ENCODE measurements at regions not wholly inside any gene's neighbourhood (a gene's known extent, or its start where the extent isn't known, plus 50 kb on each side); places are given as distances from the start of the nearest gene placed in this dataset.

DNA sequence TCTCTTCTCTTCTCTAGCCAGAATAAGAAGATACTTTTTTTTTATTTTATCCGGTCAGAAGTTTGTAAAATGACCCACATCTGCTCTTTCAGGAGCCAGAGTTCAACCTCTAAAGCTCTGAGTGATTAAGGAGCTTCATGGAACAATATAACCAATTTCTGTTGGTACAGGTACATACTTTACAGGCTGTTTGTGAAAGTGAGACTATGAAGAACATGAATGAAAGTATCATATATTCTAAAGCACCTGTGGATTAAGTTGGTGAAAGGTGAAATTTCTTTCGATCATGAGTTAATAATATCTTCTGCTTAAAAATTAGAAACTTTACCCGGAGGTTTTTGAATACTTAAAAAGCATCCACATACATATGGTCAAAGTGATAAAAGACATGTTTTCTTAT lies 65.2 kb downstream of the DMRT2 start:
- Histone ChIP-seq H3K36me3 (replicated peaks; ENCODE audit: insufficient read depth, low read depth) (no peaks in the 10 kb centered on the region), H4K20me1 (ENCODE audit: insufficient read depth, poor library complexity, severe bottlenecking) (no peaks in the 10 kb centered on the region), H3K4me3 (no peak overlapping the region), H3K9me3 (ENCODE audit: low read depth) (no peaks in the 10 kb centered on the region), H2AFZ (no peak overlapping the region), H3K79me2 (no peaks in the 10 kb centered on the region), H3K27me3 (no peaks in the 10 kb centered on the region), H3K27ac (no peak overlapping the region), H3K4me2 (no peak overlapping the region), H3K4me1 (ENCODE audit: insufficient read depth) (no peaks in the 10 kb centered on the region), H3K9me2 (replicated peaks; ENCODE audit: insufficient read depth) (no peaks in the 10 kb centered on the region)
- no peak for TF ChIP-seq EZH2 (IDR thresholded peaks at IDR 0.05; ENCODE audit: borderline replicate concordance)
- DNase-seq (ENCODE audit: low spot score) = no peak
- 67% methylated on average over 3 of the region's 3 CpGs for WGBS (ENCODE audit: low lambda C conversion rate, missing lambda C conversion rate)

DNA sequence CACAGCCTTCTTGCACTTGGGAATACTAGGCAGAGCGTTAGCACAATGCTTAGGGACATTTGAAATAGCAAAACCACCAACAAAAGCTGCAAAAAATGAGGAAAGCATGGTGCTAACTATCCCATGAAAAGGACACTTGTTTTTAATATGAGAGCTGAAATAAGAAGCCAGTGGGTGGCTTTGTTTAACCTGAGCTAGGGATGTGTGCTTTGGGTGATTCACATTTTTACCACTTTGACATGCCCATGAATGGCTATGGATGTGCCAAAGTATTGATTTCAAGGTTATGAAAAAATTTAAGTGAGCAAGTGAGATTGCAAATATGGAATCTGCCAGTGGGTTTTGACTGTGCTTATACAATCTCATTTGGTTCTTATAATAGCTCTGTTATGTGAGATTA lies 67.3 kb downstream of the DMRT2 start:
- TF ChIP-seq, protein P1, sequence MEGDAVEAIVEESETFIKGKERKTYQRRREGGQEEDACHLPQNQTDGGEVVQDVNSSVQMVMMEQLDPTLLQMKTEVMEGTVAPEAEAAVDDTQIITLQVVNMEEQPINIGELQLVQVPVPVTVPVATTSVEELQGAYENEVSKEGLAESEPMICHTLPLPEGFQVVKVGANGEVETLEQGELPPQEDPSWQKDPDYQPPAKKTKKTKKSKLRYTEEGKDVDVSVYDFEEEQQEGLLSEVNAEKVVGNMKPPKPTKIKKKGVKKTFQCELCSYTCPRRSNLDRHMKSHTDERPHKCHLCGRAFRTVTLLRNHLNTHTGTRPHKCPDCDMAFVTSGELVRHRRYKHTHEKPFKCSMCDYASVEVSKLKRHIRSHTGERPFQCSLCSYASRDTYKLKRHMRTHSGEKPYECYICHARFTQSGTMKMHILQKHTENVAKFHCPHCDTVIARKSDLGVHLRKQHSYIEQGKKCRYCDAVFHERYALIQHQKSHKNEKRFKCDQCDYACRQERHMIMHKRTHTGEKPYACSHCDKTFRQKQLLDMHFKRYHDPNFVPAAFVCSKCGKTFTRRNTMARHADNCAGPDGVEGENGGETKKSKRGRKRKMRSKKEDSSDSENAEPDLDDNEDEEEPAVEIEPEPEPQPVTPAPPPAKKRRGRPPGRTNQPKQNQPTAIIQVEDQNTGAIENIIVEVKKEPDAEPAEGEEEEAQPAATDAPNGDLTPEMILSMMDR (IDR thresholded peaks at IDR 0.05; ENCODE audit: poor library complexity) = no peak
- no peak for TF ChIP-seq EZH2phosphoT487 (IDR thresholded peaks at IDR 0.05; ENCODE audit: low read depth, severe bottlenecking, unreplicated experiment)
- no peak for TF ChIP-seq EZH2 (IDR thresholded peaks at IDR 0.05; ENCODE audit: borderline replicate concordance)
- no peaks in the 10 kb centered on the region for H3K9me2 ChIP-seq (replicated peaks; ENCODE audit: insufficient read depth)
- H3K4me1 ChIP-seq (ENCODE audit: insufficient read depth) = no peaks in the 10 kb centered on the region
- WGBS (ENCODE audit: low lambda C conversion rate, missing lambda C conversion rate) = 13% methylated on average over 1 of the region's 1 CpG
- H3K4me2 ChIP-seq = no peak overlapping the region
- no peaks in the 10 kb centered on the region for H3K79me2 ChIP-seq
- H3K4me3 ChIP-seq = no peak overlapping the region
- H2AFZ ChIP-seq = no peak overlapping the region
- no peak overlapping the region for H3K27ac ChIP-seq
- H3K27me3 ChIP-seq = no peaks in the 10 kb centered on the region
- H3K9me3 ChIP-seq (ENCODE audit: low read depth) = no peaks in the 10 kb centered on the region
- no peaks in the 10 kb centered on the region for H3K36me3 ChIP-seq (replicated peaks; ENCODE audit: insufficient read depth, low read depth)
- no peaks in the 10 kb centered on the region for H4K20me1 ChIP-seq (ENCODE audit: insufficient read depth, poor library complexity, severe bottlenecking)
- no peak for DNase-seq (ENCODE audit: low spot score)

DNA sequence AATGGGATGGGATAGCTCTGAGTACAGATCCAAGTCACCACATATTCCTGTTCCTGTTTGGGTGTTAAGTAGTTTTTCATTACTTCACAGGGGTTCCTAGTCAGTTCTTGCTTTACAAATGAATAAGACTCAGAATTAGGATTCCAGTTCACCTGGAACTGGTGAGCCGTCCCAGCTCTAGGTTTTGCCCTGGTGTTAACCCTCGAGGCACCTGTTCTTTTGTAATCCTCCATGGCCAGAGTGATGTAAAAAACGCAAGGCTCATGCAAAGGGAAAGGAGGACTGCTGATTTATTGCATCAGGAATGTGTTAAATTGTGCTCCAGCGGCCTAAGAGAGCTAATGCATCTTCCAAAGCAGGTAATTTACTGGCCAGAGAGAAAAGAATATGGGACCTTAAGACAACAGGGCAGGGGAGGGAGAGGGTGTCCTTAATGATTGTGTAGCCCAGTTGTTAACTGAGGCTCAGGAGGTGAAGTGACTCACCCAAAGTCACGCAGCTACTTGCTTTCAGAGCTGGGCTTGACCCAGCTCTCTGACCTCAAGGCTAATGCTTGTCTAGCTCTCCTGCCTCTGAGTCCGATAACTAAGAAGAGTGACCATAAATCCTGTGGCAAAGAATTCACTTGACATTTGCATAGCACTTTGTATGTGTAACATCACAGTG lies 70.5 kb downstream of the DMRT2 start:
- H3K9me2 ChIP-seq (replicated peaks; ENCODE audit: insufficient read depth) = no peaks in the 10 kb centered on the region
- no peaks in the 10 kb centered on the region for H3K4me1 ChIP-seq (ENCODE audit: insufficient read depth)
- DNase-seq (ENCODE audit: low spot score) = no peak
- no peaks in the 10 kb centered on the region for H3K79me2 ChIP-seq
- no peaks in the 10 kb centered on the region for H3K27me3 ChIP-seq
- 38% methylated on average over 6 of the region's 6 CpGs for WGBS (ENCODE audit: low lambda C conversion rate, missing lambda C conversion rate)
- H3K36me3 ChIP-seq (replicated peaks; ENCODE audit: insufficient read depth, low read depth) = no peaks in the 10 kb centered on the region
- no peak overlapping the region for H3K4me2 ChIP-seq
- no peak overlapping the region for H2AFZ ChIP-seq
- H3K9me3 ChIP-seq (ENCODE audit: low read depth) = no peaks in the 10 kb centered on the region
- TF ChIP-seq, protein P1 (IDR thresholded peaks at IDR 0.05; ENCODE audit: poor library complexity) = no peak
- TF ChIP-seq EZH2phosphoT487 (IDR thresholded peaks at IDR 0.05; ENCODE audit: low read depth, severe bottlenecking, unreplicated experiment) (no peak), EZH2 (IDR thresholded peaks at IDR 0.05; ENCODE audit: borderline replicate concordance) (no peak)
- H4K20me1 ChIP-seq (ENCODE audit: insufficient read depth, poor library complexity, severe bottlenecking) = no peaks in the 10 kb centered on the region
- H3K27ac ChIP-seq = no peak overlapping the region
- H3K4me3 ChIP-seq = no peak overlapping the region

DNA sequence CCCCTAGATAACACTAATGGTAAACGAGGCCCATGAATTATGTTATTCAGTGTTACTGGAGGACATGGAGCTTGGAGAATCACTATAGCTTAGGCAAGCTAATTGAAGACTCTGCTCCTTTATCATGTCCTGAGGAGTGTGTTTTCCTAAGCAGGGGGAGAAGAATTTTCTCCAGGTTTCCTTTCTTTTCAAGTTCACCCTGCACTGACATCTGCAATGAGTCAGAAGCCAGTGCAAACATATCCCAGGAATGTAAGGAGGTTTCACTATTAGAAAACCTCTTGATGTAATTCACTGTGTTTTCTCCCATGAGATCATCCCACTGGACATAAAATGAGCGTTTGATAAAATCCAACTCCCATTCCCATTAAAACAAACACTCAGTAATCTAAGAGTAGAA lies 75.6 kb downstream of the DMRT2 start:
- Histone ChIP-seq H3K4me1 (ENCODE audit: insufficient read depth) (no peaks in the 10 kb centered on the region), H3K27ac (no peak overlapping the region), H3K9me2 (replicated peaks; ENCODE audit: insufficient read depth) (no peaks in the 10 kb centered on the region), H3K27me3 (no peaks in the 10 kb centered on the region), H3K79me2 (no peaks in the 10 kb centered on the region), H3K9me3 (ENCODE audit: low read depth) (no peaks in the 10 kb centered on the region), H4K20me1 (ENCODE audit: insufficient read depth, poor library complexity, severe bottlenecking) (no peaks in the 10 kb centered on the region), H3K4me3 (no peak overlapping the region), H3K36me3 (replicated peaks; ENCODE audit: insufficient read depth, low read depth) (no peaks in the 10 kb centered on the region), H2AFZ (no peak overlapping the region), H3K4me2 (no peak overlapping the region)
- WGBS (ENCODE audit: low lambda C conversion rate, missing lambda C conversion rate) = 45% methylated on average over 2 of the region's 2 CpGs
- TF ChIP-seq EZH2 (IDR thresholded peaks at IDR 0.05; ENCODE audit: borderline replicate concordance) = no peak
- no peak for TF ChIP-seq EZH2phosphoT487 (IDR thresholded peaks at IDR 0.05; ENCODE audit: low read depth, severe bottlenecking, unreplicated experiment)
- TF ChIP-seq, protein P1 (IDR thresholded peaks at IDR 0.05; ENCODE audit: poor library complexity) = no peak
- DNase-seq (ENCODE audit: low spot score) = no peak

All from hepatocyte (in vitro differentiated cells).